SKM-1 (cell line): ENCODE measurements at regions not wholly inside any gene's neighbourhood (a gene's known extent, or its start where the extent isn't known, plus 50 kb on each side); places are given as distances from the start of the nearest gene placed in this dataset.

Source experiments
- DNase-seq: peaks from one replicate; lab custom pipeline; 2025; ENCODE audit not compliant: unreplicated experiment; lab: John Stamatoyannopoulos, UW

GRCh38 chr9:88789785-88790184 lies 201.5 kb upstream of the S1PR3 start:
- DNase-seq, result no peak

- DNase-seq, result no peak
Measured at GRCh38 chr9:88791105-88791805, 200.0 kb upstream of the S1PR3 start.

- DNase-seq, result no peak
Measured at GRCh38 chr9:88792502-88792901, 198.8 kb upstream of the S1PR3 start.

GRCh38 chr9:88794100-88794499 lies 197.2 kb upstream of the S1PR3 start:
- DNase-seq, result no peak

DNA sequence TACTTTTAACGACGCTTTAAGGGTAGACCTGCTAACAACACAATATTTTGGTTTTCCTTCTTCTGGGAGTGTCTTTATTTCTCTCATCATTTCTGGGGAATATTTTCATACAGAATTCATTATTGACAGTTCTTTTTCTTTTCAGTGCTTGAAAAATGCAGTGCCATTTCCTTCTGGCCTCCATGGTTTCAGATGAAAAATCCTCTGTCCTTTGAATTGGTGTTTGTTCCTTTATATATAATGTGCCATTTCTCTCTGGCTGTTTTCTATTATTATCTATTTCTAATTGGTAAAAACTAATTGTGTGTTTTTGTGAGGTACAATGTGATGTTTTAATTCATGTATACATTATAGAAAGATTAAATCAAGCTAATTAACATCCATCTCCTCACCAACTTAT lies 194.3 kb upstream of the S1PR3 start:
- DNase-seq, result no peak

- DNase-seq, result no peak
Measured at GRCh38 chr9:88798476-88798875, 192.8 kb upstream of the S1PR3 start.

GRCh38 chr9:88799541-88800328 lies 191.5 kb upstream of the S1PR3 start:
- no peak for DNase-seq

DNA sequence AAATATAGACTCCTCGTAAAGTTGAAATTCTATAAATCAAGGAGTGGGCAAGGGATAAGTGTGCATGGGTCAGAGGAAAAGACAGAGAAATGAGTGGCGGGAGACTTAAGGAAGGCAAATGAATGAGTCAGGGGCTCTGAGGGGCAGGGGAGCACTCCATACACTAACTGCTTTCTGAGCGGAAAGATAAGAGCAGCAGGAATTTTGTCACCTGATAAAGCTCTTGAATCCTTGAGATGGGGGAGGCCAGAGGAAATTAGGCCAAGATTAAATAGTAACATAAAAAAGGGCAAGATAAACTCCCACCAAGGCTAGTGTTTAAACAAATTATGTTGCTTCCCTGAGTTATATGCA lies 191.0 kb upstream of the S1PR3 start:
- no peak for DNase-seq

DNA sequence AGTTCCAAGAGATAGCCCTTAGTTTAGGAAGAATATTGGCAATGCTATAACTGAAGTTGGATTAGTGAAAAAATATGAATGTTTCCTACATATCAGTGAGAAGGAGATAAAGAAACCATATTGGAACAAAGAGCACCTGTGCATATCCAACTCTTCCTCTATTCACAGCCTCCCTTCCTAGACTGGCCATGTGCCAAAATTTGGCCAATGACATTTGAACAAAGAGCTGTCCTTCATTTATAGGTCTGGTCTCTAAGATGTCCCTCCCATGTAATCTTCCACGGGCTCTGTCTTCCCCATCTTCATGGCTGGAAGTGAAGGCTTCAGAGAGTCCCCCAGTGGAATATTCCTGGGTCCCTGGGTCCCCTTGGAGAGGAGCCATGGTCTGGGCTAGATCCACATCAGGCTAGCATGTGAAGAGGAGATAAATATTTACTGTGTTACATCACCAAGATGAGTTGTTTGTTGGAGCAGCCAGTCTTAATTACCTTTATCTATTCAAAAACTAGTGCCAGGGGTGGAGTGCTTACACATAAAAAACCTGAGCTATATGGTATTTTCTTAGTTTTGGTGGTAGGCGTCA lies 190.0 kb upstream of the S1PR3 start:
- no peak for DNase-seq

DNA sequence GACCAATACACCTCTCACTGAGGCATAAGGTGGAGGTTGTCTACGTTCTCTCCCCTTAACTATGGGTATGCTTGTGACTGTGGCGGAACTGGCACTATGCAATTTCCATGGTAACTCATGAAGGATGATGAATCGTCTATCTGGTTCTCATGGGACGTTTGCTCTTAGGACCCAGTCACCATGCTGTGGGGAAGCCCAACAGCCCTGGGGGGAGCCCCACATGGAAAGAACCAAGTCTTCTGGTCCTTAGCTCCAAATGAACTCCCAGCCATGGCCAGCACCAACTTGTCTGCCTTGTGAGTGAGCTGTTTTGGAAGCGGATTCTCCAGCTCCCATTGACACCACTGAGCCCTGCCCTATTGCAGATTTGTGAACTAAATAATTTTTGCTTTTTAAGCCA lies 188.7 kb upstream of the S1PR3 start:
- DNase-seq, result no peak

- DNase-seq, result no peak
Measured at GRCh38 chr9:88803546-88804253, 187.6 kb upstream of the S1PR3 start.

DNA sequence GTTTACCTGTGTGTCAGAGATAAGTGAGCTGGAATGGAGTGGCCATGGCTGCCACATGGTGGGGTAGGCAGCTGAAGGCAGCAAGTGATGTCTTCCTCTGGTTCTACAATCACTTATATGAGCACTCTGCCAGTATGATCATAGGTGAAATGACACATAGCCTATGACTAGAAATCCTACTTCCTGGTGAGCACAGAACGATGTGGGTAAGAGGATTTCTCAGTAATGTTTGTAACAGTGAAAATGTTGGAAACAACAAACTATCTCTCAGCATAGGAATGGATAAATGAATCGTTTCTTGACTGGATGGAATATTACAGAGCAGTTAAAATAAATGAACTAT lies 187.0 kb upstream of the S1PR3 start:
- no peak for DNase-seq

DNA sequence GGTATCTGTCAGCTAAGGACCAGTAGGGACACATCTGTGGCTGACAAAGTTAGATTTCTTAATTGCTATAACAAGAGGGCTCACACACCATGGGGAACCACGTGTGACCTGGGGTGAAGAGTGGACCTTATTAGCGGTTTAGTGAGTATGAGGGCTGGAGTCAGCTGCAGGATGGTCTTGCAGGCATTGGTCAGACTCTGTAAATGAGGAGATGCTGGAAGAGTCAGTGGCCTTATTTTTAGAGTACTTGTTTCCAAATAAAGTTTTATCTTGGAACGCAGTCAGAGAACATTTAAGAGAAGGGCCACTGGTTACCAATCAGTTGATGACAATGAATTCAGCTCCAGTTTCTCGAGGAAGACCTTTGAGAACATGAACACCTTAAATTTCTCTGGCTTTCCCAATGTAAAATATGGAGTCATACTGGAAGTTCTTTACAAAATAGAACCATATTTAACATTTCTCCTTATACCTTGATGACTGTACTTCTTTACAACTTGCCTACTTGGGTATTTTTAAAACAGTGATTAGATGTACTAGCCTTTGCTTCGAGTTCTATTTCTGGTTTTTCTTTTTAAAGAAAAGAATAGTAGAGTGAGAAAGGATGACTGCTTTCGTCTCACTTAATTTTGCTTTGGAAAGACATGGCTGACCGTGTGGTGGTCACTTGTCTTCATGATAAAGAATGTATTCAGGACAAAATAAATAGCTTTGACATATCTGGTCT lies 185.9 kb upstream of the S1PR3 start:
- no peak for DNase-seq

DNA sequence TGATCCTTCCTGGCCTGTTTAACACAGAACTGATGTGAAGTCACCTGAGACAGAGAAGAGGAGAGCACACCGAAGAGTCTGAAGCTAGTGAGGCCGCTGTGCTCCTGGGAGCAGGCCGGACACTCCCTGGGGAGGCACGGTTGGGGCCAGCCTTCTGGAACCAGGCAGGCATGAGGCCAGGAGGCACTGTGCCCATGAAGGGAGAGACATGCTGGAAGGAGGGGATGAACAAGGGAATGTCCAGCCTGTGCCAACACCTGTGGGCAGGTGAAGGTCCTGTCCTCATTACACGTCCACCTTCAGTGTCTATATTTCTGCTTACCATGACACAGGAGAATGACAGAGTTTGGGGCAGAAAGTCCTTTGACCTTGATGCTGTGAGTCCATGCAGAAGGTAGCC lies 183.8 kb upstream of the S1PR3 start:
- DNase-seq, result no peak

DNA sequence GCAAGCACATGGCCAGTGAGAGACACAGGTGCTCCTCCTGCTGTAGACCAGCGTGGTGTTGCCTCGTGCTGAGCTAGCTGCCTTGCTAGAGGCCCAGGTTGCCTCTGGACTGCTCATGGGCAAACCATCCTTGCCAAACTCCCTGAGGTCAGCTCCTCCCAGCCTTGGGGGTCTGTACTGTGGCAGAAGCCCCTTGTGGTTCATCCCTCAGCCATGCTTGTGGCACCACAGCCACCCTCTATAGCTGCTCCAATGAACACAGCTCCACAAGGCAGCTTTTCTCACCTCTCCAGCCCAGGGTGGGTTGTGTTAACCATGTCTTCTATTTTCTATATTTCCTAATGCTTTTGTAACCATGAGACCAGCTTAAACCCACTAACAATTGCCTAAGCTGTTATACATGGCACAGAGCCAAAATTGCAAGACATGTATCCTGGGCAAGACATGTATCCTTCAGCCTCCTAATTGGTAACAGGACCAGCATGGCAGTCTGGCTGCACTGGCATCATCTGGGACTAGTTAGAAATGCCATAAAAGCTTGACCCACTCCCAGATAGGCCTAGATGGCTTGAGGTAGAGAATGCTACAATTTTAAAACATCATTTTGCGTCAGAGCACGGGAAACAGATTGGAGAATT lies 183.1 kb upstream of the S1PR3 start:
- DNase-seq, result no peak

DNA sequence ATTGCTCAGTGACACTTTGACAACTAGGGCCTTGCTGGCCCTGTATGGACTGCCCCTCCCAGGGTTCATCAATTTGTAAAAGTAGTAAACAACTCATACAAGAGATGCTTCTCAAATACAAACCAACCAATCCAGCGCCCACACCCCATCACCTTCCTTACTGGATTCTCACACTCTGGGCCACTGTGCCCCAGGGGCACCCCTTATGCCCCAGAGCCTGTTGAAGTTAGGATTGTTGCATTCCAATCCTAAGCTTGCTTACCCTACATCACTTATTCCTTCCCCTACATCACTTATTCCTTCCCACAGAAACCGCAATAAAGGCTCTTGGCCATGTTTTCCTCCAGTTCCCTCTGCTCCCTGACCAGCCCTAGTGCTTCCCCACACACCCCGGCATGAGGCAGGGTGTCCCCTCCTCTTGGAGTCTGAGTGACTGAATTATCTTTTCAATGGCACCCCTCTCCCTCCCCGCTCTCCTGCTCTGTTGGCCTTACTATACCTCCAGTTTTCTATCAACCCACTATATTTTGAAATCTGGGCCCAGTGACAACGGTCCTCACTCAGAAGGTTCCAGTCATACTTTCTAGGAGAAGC lies 182.4 kb upstream of the S1PR3 start:
- DNase-seq, result no peak

DNA sequence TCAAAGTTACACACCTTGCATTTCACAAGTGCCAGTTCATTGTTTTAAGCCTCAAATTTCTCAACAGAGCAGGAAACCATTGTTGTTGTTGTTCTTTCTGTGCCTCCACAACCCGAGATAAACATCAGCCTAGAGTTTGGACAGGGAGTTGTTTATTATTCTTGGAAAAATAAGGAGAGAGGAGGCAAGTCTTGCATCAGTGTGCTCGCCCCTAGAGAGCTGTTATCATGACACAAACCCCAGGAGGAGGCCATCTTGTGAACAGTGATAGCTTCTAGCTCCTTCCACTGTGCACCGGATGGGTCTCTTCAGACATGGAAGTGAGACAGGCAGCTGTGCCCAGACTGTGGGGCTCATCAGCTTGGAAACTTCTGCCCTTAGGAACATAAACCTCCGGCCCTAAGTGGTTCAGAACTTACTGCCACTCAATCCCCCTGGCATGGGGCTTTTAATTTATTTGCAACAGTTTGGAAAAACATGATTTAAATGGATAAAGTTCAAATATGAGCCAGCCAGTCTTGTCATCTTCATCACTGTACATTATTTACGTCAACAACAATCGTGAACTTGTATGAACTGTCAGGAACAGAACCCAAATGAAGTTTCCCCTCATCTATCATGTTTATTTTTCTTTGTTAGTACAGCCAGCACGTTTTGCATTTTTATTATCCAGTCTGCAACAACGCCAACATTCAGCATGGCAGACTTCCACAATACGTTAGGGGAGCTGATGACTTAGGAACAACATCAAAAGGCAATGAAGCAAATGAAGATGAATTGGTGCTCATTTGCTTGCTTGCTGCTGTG lies 181.7 kb upstream of the S1PR3 start:
- no peak for DNase-seq

GRCh38 chr9:88810826-88811225 lies 180.4 kb upstream of the S1PR3 start:
- DNase-seq, result no peak

- no peak for DNase-seq
Measured at GRCh38 chr9:88811511-88811910, 179.8 kb upstream of the S1PR3 start.
